ENCODE measurements at regions not wholly inside any gene's neighbourhood (a gene's known extent, or its start where the extent isn't known, plus 50 kb on each side); places are given as distances from the start of the nearest gene placed in this dataset.

- TF ChIP-seq EZH2 (IDR thresholded peaks at IDR 0.05; ENCODE audit: low read length, unreplicated experiment): no peak
- TF ChIP-seq, protein P1, sequence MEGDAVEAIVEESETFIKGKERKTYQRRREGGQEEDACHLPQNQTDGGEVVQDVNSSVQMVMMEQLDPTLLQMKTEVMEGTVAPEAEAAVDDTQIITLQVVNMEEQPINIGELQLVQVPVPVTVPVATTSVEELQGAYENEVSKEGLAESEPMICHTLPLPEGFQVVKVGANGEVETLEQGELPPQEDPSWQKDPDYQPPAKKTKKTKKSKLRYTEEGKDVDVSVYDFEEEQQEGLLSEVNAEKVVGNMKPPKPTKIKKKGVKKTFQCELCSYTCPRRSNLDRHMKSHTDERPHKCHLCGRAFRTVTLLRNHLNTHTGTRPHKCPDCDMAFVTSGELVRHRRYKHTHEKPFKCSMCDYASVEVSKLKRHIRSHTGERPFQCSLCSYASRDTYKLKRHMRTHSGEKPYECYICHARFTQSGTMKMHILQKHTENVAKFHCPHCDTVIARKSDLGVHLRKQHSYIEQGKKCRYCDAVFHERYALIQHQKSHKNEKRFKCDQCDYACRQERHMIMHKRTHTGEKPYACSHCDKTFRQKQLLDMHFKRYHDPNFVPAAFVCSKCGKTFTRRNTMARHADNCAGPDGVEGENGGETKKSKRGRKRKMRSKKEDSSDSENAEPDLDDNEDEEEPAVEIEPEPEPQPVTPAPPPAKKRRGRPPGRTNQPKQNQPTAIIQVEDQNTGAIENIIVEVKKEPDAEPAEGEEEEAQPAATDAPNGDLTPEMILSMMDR (conservative IDR thresholded peaks at IDR 0.05; ENCODE audit: low read depth, low read length): no peak
Observed at GRCh38 chr20:60250251-60250650, 292.0 kb downstream of the CDH26 start.
